Lower lobe of right lung (tissue), 2 donors: ENCODE measurements at regions not wholly inside any gene's neighbourhood (a gene's known extent, or its start where the extent isn't known, plus 50 kb on each side); places are given as distances from the start of the nearest gene placed in this dataset.

Source experiments
- ATAC-seq, 2 donors: fragments of 200-7000 bp; cut with Tn5 transposase; one replicate each; pipeline ENCODE4 v1.9.1; 2020 to 2022; ENCODE audit warnings: mild to moderate bottlenecking in 2 of 2, moderate library complexity in 2 of 2
- DNase-seq: peaks from one replicate; pipeline ENCODE4 v3.0.0-alpha.2; 2020
- H3K27ac ChIP-seq: fragments of 200-600 bp; one replicate; pipeline ENCODE4 v1.8.0; 2022
- H3K27me3 ChIP-seq: fragments of 200-600 bp; one replicate; pipeline ENCODE4 v1.8.0; 2022; ENCODE audit warnings: low read depth
- H3K36me3 ChIP-seq: fragments of 200-600 bp; one replicate; pipeline ENCODE4 v1.8.0; 2022; ENCODE audit warnings: mild to moderate bottlenecking
- H3K4me1 ChIP-seq: fragments of 200-600 bp; one replicate; pipeline ENCODE4 v1.8.0; 2022
- H3K4me3 ChIP-seq: fragments of 200-600 bp; one replicate; pipeline ENCODE4 v1.8.0; 2022; ENCODE audit warnings: mild to moderate bottlenecking
- H3K9me3 ChIP-seq: fragments of 200-600 bp; one replicate; pipeline ENCODE4 v1.8.0; 2022
- intact Hi-C: fragments of 100-400 bp; cut with DNase I; formaldehyde crosslinking; loops from one replicate; pipeline ENCODE4 v1.11.0; 2022
- TF ChIP-seq, protein P1 (sequence below): fragments of 200-600 bp; IDR thresholded peaks from one replicate; pipeline ENCODE4 v1.8.0; 2022; ENCODE audit warnings: antibody characterized with exemption, mild to moderate bottlenecking
- donor health status: DM: no; HTN: yes; CAD: no; lungs with severe emphysema.

DNA sequence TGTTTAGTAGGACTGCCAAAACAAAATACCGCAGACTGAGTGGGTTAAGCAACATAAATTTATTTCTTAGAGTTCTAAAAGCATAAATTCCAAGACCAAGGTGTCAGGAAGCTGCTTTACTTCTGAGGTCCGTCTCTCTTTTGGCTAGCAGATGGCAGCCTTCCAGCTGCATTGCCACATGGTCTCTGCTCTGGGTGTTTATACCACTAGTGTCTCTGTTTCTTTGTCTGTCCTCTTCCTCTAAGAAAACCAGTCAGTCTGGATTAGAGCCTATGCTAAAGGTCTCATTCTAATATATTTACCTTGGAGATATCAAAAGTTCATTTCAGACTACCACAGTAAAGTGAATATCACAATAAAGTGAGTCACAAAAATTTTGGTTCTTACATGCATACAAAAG lies 519.8 kb downstream of the COL11A1 start:
- no peak for DNase-seq
- no peak overlapping the region for H3K4me3 ChIP-seq
- no peaks in the 10 kb centered on the region for H3K9me3 ChIP-seq
- no peaks in the 10 kb centered on the region for H3K36me3 ChIP-seq
- TF ChIP-seq, protein P1, sequence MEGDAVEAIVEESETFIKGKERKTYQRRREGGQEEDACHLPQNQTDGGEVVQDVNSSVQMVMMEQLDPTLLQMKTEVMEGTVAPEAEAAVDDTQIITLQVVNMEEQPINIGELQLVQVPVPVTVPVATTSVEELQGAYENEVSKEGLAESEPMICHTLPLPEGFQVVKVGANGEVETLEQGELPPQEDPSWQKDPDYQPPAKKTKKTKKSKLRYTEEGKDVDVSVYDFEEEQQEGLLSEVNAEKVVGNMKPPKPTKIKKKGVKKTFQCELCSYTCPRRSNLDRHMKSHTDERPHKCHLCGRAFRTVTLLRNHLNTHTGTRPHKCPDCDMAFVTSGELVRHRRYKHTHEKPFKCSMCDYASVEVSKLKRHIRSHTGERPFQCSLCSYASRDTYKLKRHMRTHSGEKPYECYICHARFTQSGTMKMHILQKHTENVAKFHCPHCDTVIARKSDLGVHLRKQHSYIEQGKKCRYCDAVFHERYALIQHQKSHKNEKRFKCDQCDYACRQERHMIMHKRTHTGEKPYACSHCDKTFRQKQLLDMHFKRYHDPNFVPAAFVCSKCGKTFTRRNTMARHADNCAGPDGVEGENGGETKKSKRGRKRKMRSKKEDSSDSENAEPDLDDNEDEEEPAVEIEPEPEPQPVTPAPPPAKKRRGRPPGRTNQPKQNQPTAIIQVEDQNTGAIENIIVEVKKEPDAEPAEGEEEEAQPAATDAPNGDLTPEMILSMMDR: no peak
- no peak overlapping the region for H3K27ac ChIP-seq
- no peaks in the 10 kb centered on the region for H3K27me3 ChIP-seq
- ATAC-seq: no peak
- intact Hi-C loops: no loop called here
- no peaks in the 10 kb centered on the region for H3K4me1 ChIP-seq

DNA sequence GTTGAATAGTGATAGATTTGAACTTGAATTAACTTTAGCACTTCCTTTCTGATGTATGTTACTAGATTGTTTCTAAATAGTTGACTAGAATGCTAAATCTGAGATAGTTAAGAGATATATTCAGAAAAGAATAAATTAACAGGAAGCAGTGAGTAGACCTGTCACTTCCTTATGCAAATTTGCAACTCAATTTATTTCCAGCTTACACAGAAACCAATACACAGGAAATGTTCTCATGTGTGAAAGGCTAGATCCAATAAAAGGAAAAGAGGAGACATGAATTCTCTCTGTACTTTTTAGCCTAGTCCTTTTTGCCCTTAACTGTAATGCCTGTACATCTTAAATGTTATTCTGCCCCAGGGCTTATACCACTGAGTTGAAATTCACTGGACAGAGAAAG lies 522.3 kb downstream of the COL11A1 start:
- Histone ChIP-seq H3K36me3 (no peaks in the 10 kb centered on the region), H3K9me3 (no peaks in the 10 kb centered on the region), H3K4me3 (no peak overlapping the region), H3K27me3 (no peaks in the 10 kb centered on the region), H3K4me1 (no peaks in the 10 kb centered on the region), H3K27ac (no peak overlapping the region)
- TF ChIP-seq, protein P1: no peak
- intact Hi-C loops: no loop called here
- ATAC-seq (no peak), DNase-seq (no peak)

DNA sequence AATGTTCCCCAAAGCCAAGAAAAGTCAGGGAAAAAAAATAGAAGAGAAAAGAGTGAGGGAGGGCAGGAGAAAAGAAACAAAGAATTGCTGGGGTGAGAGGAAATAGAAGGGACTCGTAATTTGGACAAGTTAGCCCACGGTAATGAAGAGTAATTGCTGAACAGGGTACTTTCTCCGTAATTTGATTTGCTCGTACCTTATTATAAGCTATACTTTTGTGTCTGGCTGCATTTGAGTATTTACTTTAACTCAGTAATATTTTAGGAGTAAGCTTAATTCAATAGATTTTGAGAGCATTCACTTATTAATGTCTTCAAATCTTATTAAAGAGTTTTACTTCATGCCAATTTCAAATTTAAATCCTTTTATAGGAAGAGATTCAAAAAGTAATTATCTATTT lies 527.5 kb downstream of the COL11A1 start:
- DNase-seq (no peak), ATAC-seq (no peak)
- Histone ChIP-seq H3K27me3 (no peaks in the 10 kb centered on the region), H3K27ac (no peak overlapping the region), H3K4me1 (no peaks in the 10 kb centered on the region), H3K4me3 (no peak overlapping the region), H3K9me3 (no peaks in the 10 kb centered on the region), H3K36me3 (no peaks in the 10 kb centered on the region)
- TF ChIP-seq, protein P1: no peak
- intact Hi-C loops: no loop called here

DNA sequence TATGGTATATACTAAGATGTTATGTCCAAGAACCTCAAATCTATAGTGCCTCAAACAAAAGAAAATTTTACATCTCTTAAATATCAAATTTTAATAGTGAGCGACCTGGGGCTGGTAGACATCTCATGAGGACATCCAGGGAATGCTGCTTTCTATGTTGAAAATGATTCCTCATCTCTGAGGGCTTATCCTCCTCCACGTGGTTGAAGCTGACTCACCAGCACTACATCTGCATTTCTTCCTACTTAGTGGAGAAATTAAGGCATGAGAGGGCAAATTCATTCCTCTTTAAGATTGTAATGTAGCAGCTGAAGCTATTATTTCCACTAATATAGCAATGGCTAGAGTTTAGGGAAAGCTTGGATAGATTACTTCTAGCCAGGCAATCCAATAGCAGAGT lies 529.5 kb downstream of the COL11A1 start:
- no peak overlapping the region for H3K27ac ChIP-seq
- no peaks in the 10 kb centered on the region for H3K36me3 ChIP-seq
- intact Hi-C loops: no loop called here
- H3K9me3 ChIP-seq: no peaks in the 10 kb centered on the region
- H3K27me3 ChIP-seq: no peaks in the 10 kb centered on the region
- DNase-seq (no peak), ATAC-seq (no peak)
- TF ChIP-seq, protein P1: no peak
- no peak overlapping the region for H3K4me3 ChIP-seq
- H3K4me1 ChIP-seq: no peaks in the 10 kb centered on the region

DNA sequence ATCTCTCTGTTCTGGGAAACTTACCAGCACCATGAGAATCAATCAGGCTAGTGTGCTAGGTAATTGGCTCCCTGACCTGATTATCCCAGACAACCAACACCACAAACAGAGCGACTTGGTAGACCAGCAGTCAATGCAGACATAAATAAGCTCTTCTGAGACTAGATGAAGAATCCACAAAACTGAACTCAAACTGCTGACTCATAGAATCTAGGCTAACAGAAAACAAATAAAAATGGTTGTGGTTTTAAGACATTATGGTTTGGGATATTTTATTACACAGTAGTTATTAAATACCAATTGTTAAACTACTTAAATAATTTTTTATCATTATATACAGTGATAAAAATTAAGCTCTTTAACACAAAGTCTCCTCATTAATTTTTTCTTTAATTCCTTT lies 535.7 kb downstream of the COL11A1 start:
- no peaks in the 10 kb centered on the region for H3K4me1 ChIP-seq
- H3K9me3 ChIP-seq: no peaks in the 10 kb centered on the region
- ATAC-seq (no peak), DNase-seq (no peak)
- no peaks in the 10 kb centered on the region for H3K36me3 ChIP-seq
- intact Hi-C loops: no loop called here
- no peaks in the 10 kb centered on the region for H3K27me3 ChIP-seq
- no peak overlapping the region for H3K27ac ChIP-seq
- TF ChIP-seq, protein P1: no peak
- no peak overlapping the region for H3K4me3 ChIP-seq

DNA sequence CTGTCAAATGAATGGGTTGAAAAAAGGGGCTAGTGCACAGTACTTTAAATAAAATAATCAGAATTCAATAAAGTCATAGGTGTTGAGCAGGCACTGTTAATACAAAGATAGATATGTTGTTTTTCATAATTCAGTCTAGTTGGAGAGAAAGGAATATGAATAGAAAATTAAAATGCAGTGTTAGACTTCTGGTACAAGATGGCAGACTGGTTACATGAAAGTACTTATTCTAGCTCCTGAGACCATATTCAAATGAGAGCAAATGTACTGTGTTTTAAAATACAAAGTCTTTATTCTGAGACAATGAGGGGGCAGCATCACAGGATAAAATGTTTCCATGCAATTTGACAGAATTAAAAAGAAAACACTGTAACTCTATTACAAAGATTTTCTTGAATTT lies 542.1 kb downstream of the COL11A1 start:
- Histone ChIP-seq H3K4me3 (no peak overlapping the region), H3K9me3 (no peaks in the 10 kb centered on the region), H3K36me3 (no peaks in the 10 kb centered on the region), H3K4me1 (no peaks in the 10 kb centered on the region), H3K27me3 (no peaks in the 10 kb centered on the region), H3K27ac (no peak overlapping the region)
- intact Hi-C loops: no loop called here
- DNase-seq (no peak), ATAC-seq (no peak)
- TF ChIP-seq, protein P1: no peak
